Left ventricle myocardium inferior (tissue), 1 donor: ENCODE measurements at regions not wholly inside any gene's neighbourhood (a gene's known extent, or its start where the extent isn't known, plus 50 kb on each side); places are given as distances from the start of the nearest gene placed in this dataset.
A peak's percentile ranks its signal among the peaks of the same experiment; 100 is the strongest.

Experiments
- DNase-seq: peaks from one replicate; pipeline ENCODE4 v3.0.0-alpha.2; 2020
- H3K27ac ChIP-seq: fragments of 200-600 bp; replicated peaks from 2 replicates; pipeline ENCODE4 v1.8.0; 2021
- H3K27me3 ChIP-seq: fragments of 200-600 bp; 2 replicates; pipeline ENCODE4 v1.8.0; 2021; ENCODE audit warnings: low read depth
- H3K36me3 ChIP-seq: fragments of 200-600 bp; 2 replicates; pipeline ENCODE4 v1.8.0; 2021
- H3K4me1 ChIP-seq: fragments of 200-600 bp; 2 replicates; pipeline ENCODE4 v1.8.0; 2021
- H3K4me3 ChIP-seq: fragments of 200-600 bp; 2 replicates; pipeline ENCODE4 v1.8.0; 2021; ENCODE audit warnings: mild to moderate bottlenecking, moderate library complexity
- H3K9me3 ChIP-seq: fragments of 200-600 bp; replicated peaks from 2 replicates; pipeline ENCODE4 v1.8.0; 2021
- CTCF ChIP-seq: fragments of 200-600 bp; IDR thresholded peaks from 2 replicates; pipeline ENCODE4 v1.8.0; 2021; ENCODE audit warnings: antibody characterized with exemption, mild to moderate bottlenecking, borderline replicate concordance
- intact Hi-C: fragments of 100-400 bp; cut with micrococcal nuclease; formaldehyde crosslinking; loops from one replicate; pipeline ENCODE4 v1.11.0; 2022
- donor health status: DM: no; HTN: yes; CAD: no; lungs with severe emphysema.

- Histone ChIP-seq H3K27me3 (no peaks in the 10 kb centered on the region), H3K4me3 (no peak overlapping the region), H3K9me3 (no peaks in the 10 kb centered on the region), H3K36me3 (no peaks in the 10 kb centered on the region), H3K27ac (no peak overlapping the region), H3K4me1 (no peaks in the 10 kb centered on the region)
- TF ChIP-seq CTCF = no peak
- intact Hi-C loops = no loop called here
- DNase-seq = no peak
Measured at GRCh38 chr3:104612218-104612617, 754.5 kb upstream of the ALCAM start.

GRCh38 chr3:104614564-104614963 lies 752.1 kb upstream of the ALCAM start:
- no peaks in the 10 kb centered on the region for H3K9me3 ChIP-seq
- intact Hi-C loops = no loop called here

GRCh38 chr3:104628185-104628789 lies 738.4 kb upstream of the ALCAM start:
- peak; percentile 57 for TF ChIP-seq CTCF

More at GRCh38 chr3:104614564-104614963, 752.1 kb upstream of the ALCAM start:
- no peak overlapping the region for H3K4me3 ChIP-seq
- TF ChIP-seq CTCF = no peak
- no peak overlapping the region for H3K27ac ChIP-seq
- H3K27me3 ChIP-seq = no peaks in the 10 kb centered on the region
- no peak for DNase-seq
- no peaks in the 10 kb centered on the region for H3K4me1 ChIP-seq
- H3K36me3 ChIP-seq = no peaks in the 10 kb centered on the region

GRCh38 chr3:104629038-104629437 lies 737.7 kb upstream of the ALCAM start:
- H3K4me1 ChIP-seq = no peaks in the 10 kb centered on the region
- no peaks in the 10 kb centered on the region for H3K27me3 ChIP-seq
- DNase-seq = no peak
- H3K9me3 ChIP-seq = no peaks in the 10 kb centered on the region
- H3K36me3 ChIP-seq = no peaks in the 10 kb centered on the region
- no peak overlapping the region for H3K27ac ChIP-seq
- no peak for TF ChIP-seq CTCF
- intact Hi-C loops = no loop called here
- H3K4me3 ChIP-seq = no peak overlapping the region

More at GRCh38 chr3:104628185-104628789, 738.4 kb upstream of the ALCAM start:
- DNase-seq = no peak
- H3K27me3 ChIP-seq = no peaks in the 10 kb centered on the region
- H3K4me1 ChIP-seq = no peaks in the 10 kb centered on the region
- no peaks in the 10 kb centered on the region for H3K36me3 ChIP-seq
- no peaks in the 10 kb centered on the region for H3K9me3 ChIP-seq
- no peak overlapping the region for H3K4me3 ChIP-seq
- intact Hi-C loops = no loop called here
- no peak overlapping the region for H3K27ac ChIP-seq

GRCh38 chr3:104631254-104631653 lies 735.5 kb upstream of the ALCAM start:
- Histone ChIP-seq H3K9me3 (no peaks in the 10 kb centered on the region), H3K36me3 (no peaks in the 10 kb centered on the region), H3K4me3 (no peak overlapping the region), H3K27me3 (no peaks in the 10 kb centered on the region), H3K27ac (no peak overlapping the region), H3K4me1 (no peaks in the 10 kb centered on the region)
- intact Hi-C loops = no loop called here
- DNase-seq = no peak
- no peak for TF ChIP-seq CTCF

- intact Hi-C loops = no loop called here
- DNase-seq = no peak
- TF ChIP-seq CTCF = no peak
Measured at GRCh38 chr3:104632521-104632920, 734.2 kb upstream of the ALCAM start.

More at GRCh38 chr3:104632521-104632920, 734.2 kb upstream of the ALCAM start:
- Histone ChIP-seq H3K4me3 (no peak overlapping the region), H3K9me3 (no peaks in the 10 kb centered on the region), H3K36me3 (no peaks in the 10 kb centered on the region), H3K4me1 (no peaks in the 10 kb centered on the region), H3K27me3 (no peaks in the 10 kb centered on the region), H3K27ac (no peak overlapping the region)
